HG02759 (cell line): ENCODE measurements at regions not wholly inside any gene's neighbourhood (a gene's known extent, or its start where the extent isn't known, plus 50 kb on each side); places are given as distances from the start of the nearest gene placed in this dataset.

Source experiments
- ATAC-seq: cut with Tn5 transposase; IDR thresholded peaks from one replicate; pipeline ENCODE4 v1.9.1; 2021; ENCODE audit warnings: mild to moderate bottlenecking, moderate library complexity; ENCODE audit not compliant: unreplicated experiment

GRCh38 chr14:56498112-56498511, 81.5 kb upstream of the TMEM260 start:
- no peak for ATAC-seq

- ATAC-seq, result no peak
Observed at GRCh38 chr14:56501909-56502530, 77.6 kb upstream of the TMEM260 start.

- no peak for ATAC-seq
Observed at GRCh38 chr14:56505361-56505760, 74.2 kb upstream of the TMEM260 start.

GRCh38 chr14:56512521-56512920, 67.1 kb upstream of the TMEM260 start:
- no peak for ATAC-seq

- ATAC-seq, result no peak
Observed at GRCh38 chr14:56514663-56515371, 64.8 kb upstream of the TMEM260 start.

- ATAC-seq, result no peak
Observed at GRCh38 chr14:56515739-56516138, 63.9 kb upstream of the TMEM260 start.

- no peak for ATAC-seq
Observed at GRCh38 chr14:56522403-56522802, 57.2 kb upstream of the TMEM260 start.

GRCh38 chr14:56524971-56525677, 54.5 kb upstream of the TMEM260 start:
- no peak for ATAC-seq

- no peak for ATAC-seq
Observed at GRCh38 chr14:56528927-56529326, 50.7 kb upstream of the TMEM260 start.
